ENCODE measurements at regions not wholly inside any gene's neighbourhood (a gene's known extent, or its start where the extent isn't known, plus 50 kb on each side); places are given as distances from the start of the nearest gene placed in this dataset.

GRCh38 chr2:235206399-235206798 lies 254.6 kb downstream of the SH3BP4 start:
- TF ChIP-seq CTCF (conservative IDR thresholded peaks at IDR 0.05; ENCODE audit: low read depth in 2 of 2) (no peak), REST (IDR thresholded peaks at IDR 0.05; ENCODE audit: unreplicated experiment) (no peak), EZH2 (IDR thresholded peaks at IDR 0.05; ENCODE audit: low read depth, unreplicated experiment) (no peak), STAT1 (IDR thresholded peaks at IDR 0.05; ENCODE audit: unreplicated experiment) (no peak), ZNF114 (CRISPR knock-in tag; IDR thresholded peaks at IDR 0.05) (no peak)

All from GM23338 (cell line).